SK-N-SH treated with all-trans-retinoic acid at 6 μM for 48 hours (cell line): ENCODE measurements at regions not wholly inside any gene's neighbourhood (a gene's known extent, or its start where the extent isn't known, plus 50 kb on each side); places are given as distances from the start of the nearest gene placed in this dataset.

ENCODE experiments used
- ATAC-seq: fragments of 200-7000 bp; cut with Tn5 transposase; 3 replicates; pipeline ENCODE4 v1.9.1; 2020; ENCODE audit warnings: mild to moderate bottlenecking, moderate library complexity
- ARNTL ChIP-seq: fragments of 450-650 bp; formaldehyde crosslinking; IDR thresholded peaks from 2 replicates; pipeline ENCODE4 v1.5.0; 2020; ENCODE audit warnings: low read depth, mild to moderate bottlenecking, moderate library complexity, borderline replicate concordance
- BACH2 ChIP-seq: fragments of 250-450 bp; sonication (Bioruptor Pico); IDR thresholded peaks from 2 replicates; pipeline ENCODE4 v1.9.0; 2021; ENCODE audit warnings: mild to moderate bottlenecking, borderline replicate concordance
- CSDC2 ChIP-seq: fragments of 250-450 bp; sonication (Bioruptor Pico); IDR thresholded peaks from 2 replicates; pipeline ENCODE4 v1.5.0; 2020; ENCODE audit warnings: mild to moderate bottlenecking, moderate library complexity
- CSRNP3 ChIP-seq: fragments of 250-450 bp; sonication (Bioruptor Pico); IDR thresholded peaks from 2 replicates; pipeline ENCODE4 v1.5.1; 2021; ENCODE audit warnings: mild to moderate bottlenecking, moderate library complexity
- ESRRG ChIP-seq: fragments of 250-450 bp; sonication (Bioruptor Pico); IDR thresholded peaks from 2 replicates; pipeline ENCODE4 v1.6.1; 2021; ENCODE audit warnings: mild to moderate bottlenecking
- GLIS3 ChIP-seq: fragments of 250-450 bp; sonication (Bioruptor Pico); IDR thresholded peaks from 2 replicates; pipeline ENCODE4 v1.5.0; 2020; ENCODE audit warnings: mild to moderate bottlenecking, moderate library complexity
- ISL1 ChIP-seq: fragments of 250-450 bp; sonication (Bioruptor Pico); IDR thresholded peaks from 2 replicates; pipeline ENCODE4 v2.1.2; 2022; ENCODE audit warnings: mild to moderate bottlenecking, moderate library complexity
- OSR1 ChIP-seq: fragments of 250-450 bp; sonication (Bioruptor Pico); IDR thresholded peaks from 2 replicates; pipeline ENCODE4 v1.8.0; 2022; ENCODE audit warnings: moderate library complexity, mild to moderate bottlenecking, inconsistent platforms
- PATZ1 ChIP-seq: fragments of 250-450 bp; sonication (Bioruptor Pico); IDR thresholded peaks from 2 replicates; pipeline ENCODE4 v1.8.0; 2020; ENCODE audit warnings: mild to moderate bottlenecking, moderate library complexity, borderline replicate concordance
- POU6F1 ChIP-seq: fragments of 250-450 bp; sonication (Bioruptor Pico); IDR thresholded peaks from 2 replicates; pipeline ENCODE4 v1.8.0; 2021; ENCODE audit warnings: low read depth, mild to moderate bottlenecking, moderate library complexity, borderline replicate concordance
- PPARA ChIP-seq: fragments of 250-450 bp; sonication (Bioruptor Pico); IDR thresholded peaks from 2 replicates; pipeline ENCODE4 v1.5.0; 2020; ENCODE audit warnings: mild to moderate bottlenecking, borderline replicate concordance
- RARB ChIP-seq: fragments of 250-450 bp; sonication (Bioruptor Pico); IDR thresholded peaks from 2 replicates; pipeline ENCODE4 v1.8.0; 2021; ENCODE audit warnings: mild to moderate bottlenecking, moderate library complexity
- SNAI2 ChIP-seq: fragments of 250-450 bp; sonication (Bioruptor Pico); IDR thresholded peaks from 2 replicates; pipeline ENCODE4 v1.5.0; 2020; ENCODE audit warnings: mild to moderate bottlenecking, moderate library complexity
- TCF4 ChIP-seq: fragments of 250-450 bp; sonication (Bioruptor Pico); IDR thresholded peaks from 2 replicates; pipeline ENCODE4 v1.8.0; 2021; ENCODE audit warnings: mild to moderate bottlenecking, moderate library complexity, borderline replicate concordance
- TOX ChIP-seq: fragments of 250-450 bp; sonication (Bioruptor Pico); IDR thresholded peaks from 2 replicates; pipeline ENCODE4 v1.8.0; 2021; ENCODE audit warnings: mild to moderate bottlenecking, moderate library complexity, borderline replicate concordance
- TSHZ2 ChIP-seq: fragments of 250-450 bp; sonication (Bioruptor Pico); IDR thresholded peaks from 2 replicates; pipeline ENCODE4 v1.5.0; 2020; ENCODE audit warnings: mild to moderate bottlenecking, moderate library complexity
- ZC3H10 ChIP-seq: fragments of 250-450 bp; sonication (Bioruptor Pico); IDR thresholded peaks from 2 replicates; pipeline ENCODE4 v1.5.1; 2021; ENCODE audit warnings: mild to moderate bottlenecking, moderate library complexity
- ZFP30 ChIP-seq: fragments of 450-650 bp; formaldehyde crosslinking; IDR thresholded peaks from 2 replicates; pipeline ENCODE4 v1.5.0; 2022; ENCODE audit warnings: mild to moderate bottlenecking, moderate library complexity
- ZNF565 ChIP-seq: fragments of 450-650 bp; formaldehyde crosslinking; conservative IDR thresholded peaks from 2 replicates; pipeline ENCODE4 v1.5.0; 2020; ENCODE audit warnings: low read depth, mild to moderate bottlenecking, moderate library complexity
- ZNF70 ChIP-seq: fragments of 450-650 bp; formaldehyde crosslinking; IDR thresholded peaks from 2 replicates; pipeline ENCODE4 v1.5.0; 2020; ENCODE audit warnings: mild to moderate bottlenecking, moderate library complexity
- ZNF8 ChIP-seq: fragments of 450-650 bp; formaldehyde crosslinking; IDR thresholded peaks from 2 replicates; pipeline ENCODE4 v1.5.0; 2020; ENCODE audit warnings: mild to moderate bottlenecking, moderate library complexity
- TF ChIP-seq, protein P1 (sequence below): fragments of 250-450 bp; sonication (Bioruptor Pico); IDR thresholded peaks from 2 replicates; pipeline ENCODE4 v1.5.1; 2020; ENCODE audit warnings: low read depth, mild to moderate bottlenecking, moderate library complexity

- ATAC-seq: no peak
- no peak for TF ChIP-seq ZNF70 (CRISPR knock-in tag)
- TF ChIP-seq ZC3H10 (CRISPR knock-in tag): no peak
- no peak for TF ChIP-seq ESRRG (CRISPR knock-in tag)
- no peak for TF ChIP-seq PATZ1
- TF ChIP-seq ZNF565 (CRISPR knock-in tag): no peak
- TF ChIP-seq SNAI2 (CRISPR knock-in tag): no peak
- no peak for TF ChIP-seq ZNF8 (CRISPR knock-in tag)
- TF ChIP-seq ARNTL (CRISPR knock-in tag): no peak
- TF ChIP-seq CSRNP3: no peak
- no peak for TF ChIP-seq TCF4 (CRISPR knock-in tag)
- TF ChIP-seq BACH2 (CRISPR knock-in tag): no peak
- TF ChIP-seq ZFP30 (CRISPR knock-in tag): no peak
- TF ChIP-seq, protein P1, sequence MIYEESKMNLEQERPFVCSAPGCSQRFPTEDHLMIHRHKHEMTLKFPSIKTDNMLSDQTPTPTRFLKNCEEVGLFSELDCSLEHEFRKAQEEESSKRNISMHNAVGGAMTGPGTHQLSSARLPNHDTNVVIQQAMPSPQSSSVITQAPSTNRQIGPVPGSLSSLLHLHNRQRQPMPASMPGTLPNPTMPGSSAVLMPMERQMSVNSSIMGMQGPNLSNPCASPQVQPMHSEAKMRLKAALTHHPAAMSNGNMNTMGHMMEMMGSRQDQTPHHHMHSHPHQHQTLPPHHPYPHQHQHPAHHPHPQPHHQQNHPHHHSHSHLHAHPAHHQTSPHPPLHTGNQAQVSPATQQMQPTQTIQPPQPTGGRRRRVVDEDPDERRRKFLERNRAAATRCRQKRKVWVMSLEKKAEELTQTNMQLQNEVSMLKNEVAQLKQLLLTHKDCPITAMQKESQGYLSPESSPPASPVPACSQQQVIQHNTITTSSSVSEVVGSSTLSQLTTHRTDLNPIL (CRISPR knock-in tag): no peak
- TF ChIP-seq ISL1 (CRISPR knock-in tag): no peak
- TF ChIP-seq POU6F1: no peak
- TF ChIP-seq RARB (CRISPR knock-in tag): no peak
- TF ChIP-seq TSHZ2 (CRISPR knock-in tag): no peak
- TF ChIP-seq GLIS3 (CRISPR knock-in tag): no peak
- no peak for TF ChIP-seq OSR1 (CRISPR knock-in tag)
Observed at GRCh38 chr11:69965821-69966582, 112.1 kb upstream of the ANO1 start.

DNA sequence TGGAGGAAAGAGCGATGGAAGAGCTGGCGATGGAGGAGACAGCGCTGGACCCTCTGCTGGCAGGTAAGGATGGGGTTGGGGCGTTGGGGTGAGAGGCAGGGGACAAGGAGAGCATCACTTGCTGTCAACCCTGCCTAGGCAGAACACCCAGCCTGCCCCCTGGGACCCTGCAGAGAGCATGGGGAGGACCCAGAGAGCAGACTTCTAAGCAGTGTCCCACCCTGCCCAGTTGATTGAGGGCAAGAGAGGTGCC, 111.6 kb upstream of the ANO1 start:
- TF ChIP-seq POU6F1: no peak
- TF ChIP-seq PATZ1: no peak
- no peak for TF ChIP-seq TOX (CRISPR knock-in tag)
- no peak for TF ChIP-seq GLIS3 (CRISPR knock-in tag)
- no peak for TF ChIP-seq SNAI2 (CRISPR knock-in tag)
- TF ChIP-seq TCF4 (CRISPR knock-in tag): no peak
- TF ChIP-seq RARB (CRISPR knock-in tag): no peak
- no peak for TF ChIP-seq OSR1 (CRISPR knock-in tag)
- no peak for TF ChIP-seq BACH2 (CRISPR knock-in tag)
- TF ChIP-seq CSDC2 (CRISPR knock-in tag): no peak
- TF ChIP-seq, protein P1 (CRISPR knock-in tag): no peak
- TF ChIP-seq ZNF70 (CRISPR knock-in tag): no peak
- no peak for TF ChIP-seq ARNTL (CRISPR knock-in tag)
- TF ChIP-seq ZNF565 (CRISPR knock-in tag): no peak
- TF ChIP-seq ZFP30 (CRISPR knock-in tag): no peak
- TF ChIP-seq ZNF8 (CRISPR knock-in tag): no peak
- no peak for TF ChIP-seq ESRRG (CRISPR knock-in tag)
- no peak for TF ChIP-seq ZC3H10 (CRISPR knock-in tag)
- TF ChIP-seq PPARA: no peak
- TF ChIP-seq CSRNP3: no peak
- ATAC-seq: no peak
